ENCODE measurements at regions not wholly inside any gene's neighbourhood (a gene's known extent, or its start where the extent isn't known, plus 50 kb on each side); places are given as distances from the start of the nearest gene placed in this dataset.

DNA sequence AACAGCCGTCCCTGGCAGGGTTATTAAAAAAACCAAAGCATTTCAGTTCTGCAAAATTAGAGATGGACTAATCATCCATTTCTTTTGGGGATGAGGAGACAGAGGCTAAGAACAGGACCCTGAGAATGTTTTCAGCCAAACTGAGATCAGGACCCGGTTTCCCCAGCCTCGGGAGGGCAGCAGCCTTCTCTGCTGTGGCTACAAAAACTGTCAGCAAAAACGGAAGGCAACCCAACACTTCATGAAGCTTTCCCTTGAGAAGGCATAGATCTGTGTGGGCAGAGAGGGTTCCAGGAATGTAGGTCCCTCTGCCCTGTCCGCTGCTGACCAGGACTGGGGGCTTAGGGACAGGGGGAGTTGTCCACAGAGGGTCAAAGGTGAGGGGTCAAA lies 313.5 kb downstream of the TCERG1L start:
- TF ChIP-seq, protein P1, sequence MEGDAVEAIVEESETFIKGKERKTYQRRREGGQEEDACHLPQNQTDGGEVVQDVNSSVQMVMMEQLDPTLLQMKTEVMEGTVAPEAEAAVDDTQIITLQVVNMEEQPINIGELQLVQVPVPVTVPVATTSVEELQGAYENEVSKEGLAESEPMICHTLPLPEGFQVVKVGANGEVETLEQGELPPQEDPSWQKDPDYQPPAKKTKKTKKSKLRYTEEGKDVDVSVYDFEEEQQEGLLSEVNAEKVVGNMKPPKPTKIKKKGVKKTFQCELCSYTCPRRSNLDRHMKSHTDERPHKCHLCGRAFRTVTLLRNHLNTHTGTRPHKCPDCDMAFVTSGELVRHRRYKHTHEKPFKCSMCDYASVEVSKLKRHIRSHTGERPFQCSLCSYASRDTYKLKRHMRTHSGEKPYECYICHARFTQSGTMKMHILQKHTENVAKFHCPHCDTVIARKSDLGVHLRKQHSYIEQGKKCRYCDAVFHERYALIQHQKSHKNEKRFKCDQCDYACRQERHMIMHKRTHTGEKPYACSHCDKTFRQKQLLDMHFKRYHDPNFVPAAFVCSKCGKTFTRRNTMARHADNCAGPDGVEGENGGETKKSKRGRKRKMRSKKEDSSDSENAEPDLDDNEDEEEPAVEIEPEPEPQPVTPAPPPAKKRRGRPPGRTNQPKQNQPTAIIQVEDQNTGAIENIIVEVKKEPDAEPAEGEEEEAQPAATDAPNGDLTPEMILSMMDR (conservative IDR thresholded peaks at IDR 0.05; ENCODE audit: low read length) = no peak
- TF ChIP-seq EZH2phosphoT487 (IDR thresholded peaks at IDR 0.05; ENCODE audit: borderline replicate concordance) = no peak
